Liver (tissue), 8 donors: ENCODE measurements at regions not wholly inside any gene's neighbourhood (a gene's known extent, or its start where the extent isn't known, plus 50 kb on each side); places are given as distances from the start of the nearest gene placed in this dataset.

Experiments used
- DNase-seq: peaks from one replicate; pipeline ENCODE4 v3.0.0-alpha.2; 2017; ENCODE audit warnings: low spot score
- H3K27ac ChIP-seq, 2 donors: one replicate each; pipeline ENCODE4 v1.7.0; 2013; ENCODE audit warnings: inconsistent platforms in 2 of 2, low read length in 2 of 2, control low read depth in 1 of 2, low read depth in 1 of 2, mild to moderate bottlenecking in 1 of 2
- H3K27me3 ChIP-seq, 4 donors: one replicate each; pipeline versions ENCODE4 v1.6.1 to v1.7.0; 2013; ENCODE audit warnings: low read length in 3 of 4, inconsistent platforms in 1 of 4, mild to moderate bottlenecking in 1 of 4, moderate library complexity in 1 of 4; ENCODE audit not compliant: control insufficient read depth in 4 of 4, insufficient read depth in 4 of 4
- H3K36me3 ChIP-seq, 4 donors: one replicate each; pipeline versions ENCODE4 v1.6.1 to v1.7.0; 2013; ENCODE audit warnings: low read length in 3 of 4, mild to moderate bottlenecking in 3 of 4, low read depth in 1 of 4, moderate library complexity in 1 of 4; ENCODE audit not compliant: control insufficient read depth in 4 of 4, insufficient read depth in 3 of 4
- H3K4me1 ChIP-seq, 4 donors: one replicate each; pipeline versions ENCODE4 v1.6.1 to v1.7.0; 2013; ENCODE audit warnings: low read length in 3 of 4, mild to moderate bottlenecking in 3 of 4, moderate library complexity in 1 of 4; ENCODE audit not compliant: control insufficient read depth in 4 of 4, insufficient read depth in 4 of 4
- H3K4me3 ChIP-seq, 3 donors: one replicate each; pipeline versions ENCODE4 v1.6.1 to v1.7.0; 2013; ENCODE audit warnings: low read length in 3 of 3, control low read depth in 1 of 3, low read depth in 1 of 3, mild to moderate bottlenecking in 1 of 3
- H3K9ac ChIP-seq, 2 donors: one replicate each; pipeline ENCODE4 v1.7.0; 2013; ENCODE audit warnings: low read length in 2 of 2, mild to moderate bottlenecking in 2 of 2, moderate library complexity in 2 of 2, control low read depth in 1 of 2, low read depth in 1 of 2
- H3K9me3 ChIP-seq, 4 donors: one replicate each; pipeline versions ENCODE4 v1.6.1 to v1.7.0; 2013; ENCODE audit warnings: low read length in 3 of 4; ENCODE audit not compliant: control insufficient read depth in 4 of 4
- EGR1 ChIP-seq, 2 donors: IDR thresholded peaks; 2 replicates each; pipeline ENCODE4 v1.6.1; 2016 to 2018; ENCODE audit warnings: antibody characterized with exemption in 2 of 2, low read depth in 2 of 2
- FOXA1 ChIP-seq: IDR thresholded peaks from 2 replicates; pipeline ENCODE4 v1.6.1; 2016; ENCODE audit warnings: antibody characterized with exemption
- FOXA2 ChIP-seq: IDR thresholded peaks from 2 replicates; pipeline ENCODE4 v1.6.1; 2016; ENCODE audit warnings: antibody characterized with exemption
- NR2F2 ChIP-seq: IDR thresholded peaks from 2 replicates; pipeline ENCODE4 v1.6.1; 2016; ENCODE audit warnings: antibody characterized with exemption
- YY1 ChIP-seq: IDR thresholded peaks from 2 replicates; pipeline ENCODE4 v1.6.1; 2016; ENCODE audit warnings: antibody characterized with exemption, mild to moderate bottlenecking
- whole genome bisulfite sequencing: extraction: QIAGEN DNeasy Blood & Tissue Kit; methylation state at CpG from one replicate; pipeline ENCODE4 v1.1.7; 2013; 5-methylcytosine and 5-hydroxymethylcytosine counted together
- TF ChIP-seq, protein P1 (sequence below): fragments of 150-350 bp; IDR thresholded peaks from 2 replicates; pipeline ENCODE4 v1.5.1; 2017; ENCODE audit warnings: improper control_type of control experiment, low read depth, low read length; ENCODE audit not compliant: missing input control
- TF ChIP-seq, protein P2 (sequence below): IDR thresholded peaks from 2 replicates; pipeline ENCODE4 v1.6.1; 2016; ENCODE audit warnings: antibody characterized with exemption, mild to moderate bottlenecking
- TF ChIP-seq, protein P3 (sequence below): IDR thresholded peaks from 2 replicates; pipeline ENCODE4 v1.6.1; 2016; ENCODE audit warnings: antibody characterized with exemption
- TF ChIP-seq, protein P4 (sequence below): IDR thresholded peaks from 2 replicates; pipeline ENCODE4 v1.6.1; 2016; ENCODE audit warnings: antibody characterized with exemption
- TF ChIP-seq, protein P5 (sequence below): IDR thresholded peaks from 2 replicates; pipeline ENCODE4 v1.6.1; 2016; ENCODE audit warnings: antibody characterized with exemption
- donor health status: healthy.
- donor health status: healthy.
- donor health status: healthy.
- donor health status: healthy.
- donor health status: healthy.

DNA sequence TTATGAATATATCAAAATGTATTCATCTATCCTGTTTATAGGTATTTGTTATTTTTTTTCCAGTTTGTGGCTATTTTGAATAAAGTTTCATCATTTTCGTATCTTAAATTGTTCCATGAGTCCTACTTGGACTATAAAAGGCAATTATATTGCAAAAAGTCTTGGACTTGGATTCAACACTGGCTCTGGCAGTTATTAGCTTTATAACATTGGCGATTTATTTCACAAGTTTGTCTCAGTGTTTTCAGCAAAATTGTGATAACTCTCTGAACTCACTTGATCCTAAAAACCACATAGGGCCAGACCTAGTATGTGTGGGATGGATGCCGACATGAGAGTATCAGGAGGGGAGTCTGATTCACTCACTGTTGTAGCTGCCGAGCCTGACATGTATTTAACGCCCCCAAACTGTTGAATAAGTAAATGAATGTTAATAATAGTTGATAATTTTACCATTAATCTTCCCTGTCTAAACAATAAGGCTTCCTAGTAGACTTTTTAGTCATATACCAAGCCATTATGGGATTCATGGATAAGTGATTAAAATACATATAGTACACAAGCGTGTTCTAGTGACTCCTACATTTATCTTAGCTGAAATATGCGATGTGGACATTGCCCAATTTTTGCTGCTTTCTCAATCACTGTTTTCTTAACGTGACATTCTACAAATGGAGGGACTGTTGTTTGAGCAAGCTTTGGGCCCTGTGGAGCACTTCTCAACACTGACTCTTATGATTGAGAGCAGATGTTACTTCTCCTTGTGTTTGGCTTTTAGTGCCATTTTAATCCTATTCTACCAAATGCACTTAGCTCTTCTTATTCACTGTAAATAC is 907.6 kb downstream of the EPHA4 start (continued):
- TF ChIP-seq, protein P1, sequence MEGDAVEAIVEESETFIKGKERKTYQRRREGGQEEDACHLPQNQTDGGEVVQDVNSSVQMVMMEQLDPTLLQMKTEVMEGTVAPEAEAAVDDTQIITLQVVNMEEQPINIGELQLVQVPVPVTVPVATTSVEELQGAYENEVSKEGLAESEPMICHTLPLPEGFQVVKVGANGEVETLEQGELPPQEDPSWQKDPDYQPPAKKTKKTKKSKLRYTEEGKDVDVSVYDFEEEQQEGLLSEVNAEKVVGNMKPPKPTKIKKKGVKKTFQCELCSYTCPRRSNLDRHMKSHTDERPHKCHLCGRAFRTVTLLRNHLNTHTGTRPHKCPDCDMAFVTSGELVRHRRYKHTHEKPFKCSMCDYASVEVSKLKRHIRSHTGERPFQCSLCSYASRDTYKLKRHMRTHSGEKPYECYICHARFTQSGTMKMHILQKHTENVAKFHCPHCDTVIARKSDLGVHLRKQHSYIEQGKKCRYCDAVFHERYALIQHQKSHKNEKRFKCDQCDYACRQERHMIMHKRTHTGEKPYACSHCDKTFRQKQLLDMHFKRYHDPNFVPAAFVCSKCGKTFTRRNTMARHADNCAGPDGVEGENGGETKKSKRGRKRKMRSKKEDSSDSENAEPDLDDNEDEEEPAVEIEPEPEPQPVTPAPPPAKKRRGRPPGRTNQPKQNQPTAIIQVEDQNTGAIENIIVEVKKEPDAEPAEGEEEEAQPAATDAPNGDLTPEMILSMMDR: no peak
- TF ChIP-seq YY1 (no peak), NR2F2 (no peak)

DNA sequence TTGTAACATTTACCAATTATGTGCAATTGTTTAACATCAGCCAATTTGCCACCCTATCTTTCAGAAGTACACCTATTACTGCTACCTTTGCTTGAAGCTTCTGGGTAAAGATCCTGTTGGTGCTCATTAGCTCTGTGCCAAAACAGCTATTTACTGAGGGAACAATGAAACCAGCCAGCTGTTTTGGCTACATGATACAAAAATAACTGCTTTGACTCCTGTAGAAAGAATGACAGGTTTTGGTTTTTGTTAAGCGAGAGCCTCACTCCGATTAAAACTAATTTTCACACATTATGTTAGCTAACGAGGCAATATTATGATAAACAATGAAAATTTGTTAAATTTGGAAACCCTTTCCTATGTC is 907.0 kb downstream of the EPHA4 start:
- Histone ChIP-seq H3K27ac (no peak overlapping the region), H3K9ac (no peak overlapping the region), H3K4me1 (no peaks in the 10 kb centered on the region), H3K9me3 (peaks cover 0 to 3% (median 0%) of the 10 kb centered on the region in 4 donors), H3K36me3 (no peaks in the 10 kb centered on the region), H3K4me3 (no peak overlapping the region), H3K27me3 (peaks cover 0 to 4% (median 0%) of the 10 kb centered on the region in 4 donors)
- WGBS: 75% methylated on average over 3 of the region's 3 CpGs
- DNase-seq: no peak
- TF ChIP-seq EGR1 (IDR thresholded peaks at IDR 0.05; ENCODE audit: low read depth in 2 of 2): no peak
- TF ChIP-seq, protein P2, sequence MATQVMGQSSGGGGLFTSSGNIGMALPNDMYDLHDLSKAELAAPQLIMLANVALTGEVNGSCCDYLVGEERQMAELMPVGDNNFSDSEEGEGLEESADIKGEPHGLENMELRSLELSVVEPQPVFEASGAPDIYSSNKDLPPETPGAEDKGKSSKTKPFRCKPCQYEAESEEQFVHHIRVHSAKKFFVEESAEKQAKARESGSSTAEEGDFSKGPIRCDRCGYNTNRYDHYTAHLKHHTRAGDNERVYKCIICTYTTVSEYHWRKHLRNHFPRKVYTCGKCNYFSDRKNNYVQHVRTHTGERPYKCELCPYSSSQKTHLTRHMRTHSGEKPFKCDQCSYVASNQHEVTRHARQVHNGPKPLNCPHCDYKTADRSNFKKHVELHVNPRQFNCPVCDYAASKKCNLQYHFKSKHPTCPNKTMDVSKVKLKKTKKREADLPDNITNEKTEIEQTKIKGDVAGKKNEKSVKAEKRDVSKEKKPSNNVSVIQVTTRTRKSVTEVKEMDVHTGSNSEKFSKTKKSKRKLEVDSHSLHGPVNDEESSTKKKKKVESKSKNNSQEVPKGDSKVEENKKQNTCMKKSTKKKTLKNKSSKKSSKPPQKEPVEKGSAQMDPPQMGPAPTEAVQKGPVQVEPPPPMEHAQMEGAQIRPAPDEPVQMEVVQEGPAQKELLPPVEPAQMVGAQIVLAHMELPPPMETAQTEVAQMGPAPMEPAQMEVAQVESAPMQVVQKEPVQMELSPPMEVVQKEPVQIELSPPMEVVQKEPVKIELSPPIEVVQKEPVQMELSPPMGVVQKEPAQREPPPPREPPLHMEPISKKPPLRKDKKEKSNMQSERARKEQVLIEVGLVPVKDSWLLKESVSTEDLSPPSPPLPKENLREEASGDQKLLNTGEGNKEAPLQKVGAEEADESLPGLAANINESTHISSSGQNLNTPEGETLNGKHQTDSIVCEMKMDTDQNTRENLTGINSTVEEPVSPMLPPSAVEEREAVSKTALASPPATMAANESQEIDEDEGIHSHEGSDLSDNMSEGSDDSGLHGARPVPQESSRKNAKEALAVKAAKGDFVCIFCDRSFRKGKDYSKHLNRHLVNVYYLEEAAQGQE: no peak
- TF ChIP-seq, protein P1: no peak

DNA sequence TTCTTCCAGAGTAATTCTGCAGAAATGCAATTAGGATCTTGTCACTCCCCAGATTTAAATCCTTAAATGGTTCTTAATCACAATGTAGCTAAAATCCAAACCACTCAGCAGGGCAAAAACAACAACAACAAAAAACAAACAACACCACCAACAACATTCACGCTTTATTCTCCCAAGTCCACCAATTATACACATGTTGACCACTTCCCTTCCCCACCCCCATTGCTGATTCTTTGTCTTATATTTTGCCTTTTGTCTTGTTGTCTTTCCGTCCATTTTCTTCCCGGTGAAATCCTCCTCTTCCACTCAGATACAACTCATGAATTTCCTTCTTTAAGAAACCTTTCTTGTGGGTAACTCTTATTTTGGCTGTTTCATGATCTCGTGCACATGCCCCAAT is 902.8 kb downstream of the EPHA4 start:
- Histone ChIP-seq H3K36me3 (no peaks in the 10 kb centered on the region), H3K9me3 (peaks cover 0 to 3% (median 1%) of the 10 kb centered on the region in 4 donors), H3K4me1 (no peaks in the 10 kb centered on the region), H3K27ac (no peak overlapping the region), H3K4me3 (no peak overlapping the region), H3K9ac (no peak overlapping the region), H3K27me3 (no peaks in the 10 kb centered on the region)
- 66% methylated on average over 4 of the region's 4 CpGs for WGBS
- TF ChIP-seq, protein P3, sequence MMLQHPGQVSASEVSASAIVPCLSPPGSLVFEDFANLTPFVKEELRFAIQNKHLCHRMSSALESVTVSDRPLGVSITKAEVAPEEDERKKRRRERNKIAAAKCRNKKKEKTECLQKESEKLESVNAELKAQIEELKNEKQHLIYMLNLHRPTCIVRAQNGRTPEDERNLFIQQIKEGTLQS: no peak
- TF ChIP-seq, protein P4, sequence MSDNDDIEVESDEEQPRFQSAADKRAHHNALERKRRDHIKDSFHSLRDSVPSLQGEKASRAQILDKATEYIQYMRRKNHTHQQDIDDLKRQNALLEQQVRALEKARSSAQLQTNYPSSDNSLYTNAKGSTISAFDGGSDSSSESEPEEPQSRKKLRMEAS: no peak
- TF ChIP-seq FOXA2 (no peak), FOXA1 (no peak)
- TF ChIP-seq, protein P5, sequence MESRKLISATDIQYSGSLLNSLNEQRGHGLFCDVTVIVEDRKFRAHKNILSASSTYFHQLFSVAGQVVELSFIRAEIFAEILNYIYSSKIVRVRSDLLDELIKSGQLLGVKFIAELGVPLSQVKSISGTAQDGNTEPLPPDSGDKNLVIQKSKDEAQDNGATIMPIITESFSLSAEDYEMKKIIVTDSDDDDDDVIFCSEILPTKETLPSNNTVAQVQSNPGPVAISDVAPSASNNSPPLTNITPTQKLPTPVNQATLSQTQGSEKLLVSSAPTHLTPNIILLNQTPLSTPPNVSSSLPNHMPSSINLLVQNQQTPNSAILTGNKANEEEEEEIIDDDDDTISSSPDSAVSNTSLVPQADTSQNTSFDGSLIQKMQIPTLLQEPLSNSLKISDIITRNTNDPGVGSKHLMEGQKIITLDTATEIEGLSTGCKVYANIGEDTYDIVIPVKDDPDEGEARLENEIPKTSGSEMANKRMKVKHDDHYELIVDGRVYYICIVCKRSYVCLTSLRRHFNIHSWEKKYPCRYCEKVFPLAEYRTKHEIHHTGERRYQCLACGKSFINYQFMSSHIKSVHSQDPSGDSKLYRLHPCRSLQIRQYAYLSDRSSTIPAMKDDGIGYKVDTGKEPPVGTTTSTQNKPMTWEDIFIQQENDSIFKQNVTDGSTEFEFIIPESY: no peak
- TF ChIP-seq, protein P2: no peak
- DNase-seq: no peak
